Ovary (tissue), 7 donors: ENCODE measurements at regions not wholly inside any gene's neighbourhood (a gene's known extent, or its start where the extent isn't known, plus 50 kb on each side); places are given as distances from the start of the nearest gene placed in this dataset.

Experiments used
- DNase-seq, 5 donors: peaks; one replicate each; pipeline ENCODE4 v3.0.0-alpha.2; 2019 to 2020
- H3K27ac ChIP-seq, 2 donors: fragments of 200-600 bp; one replicate each; pipeline versions ENCODE4 v1.5.1 to v1.8.0; 2019 to 2022
- H3K27me3 ChIP-seq: fragments of 200-600 bp; one replicate; pipeline ENCODE4 v1.8.0; 2022
- H3K36me3 ChIP-seq: fragments of 200-600 bp; sonication (generic); one replicate; pipeline ENCODE4 v1.5.1; 2019
- H3K4me1 ChIP-seq: one replicate; pipeline ENCODE4 v1.8.1; 2013; ENCODE audit warnings: mild to moderate bottlenecking, moderate library complexity; ENCODE audit not compliant: insufficient read depth
- H3K4me3 ChIP-seq: fragments of 200-600 bp; sonication (generic); one replicate; pipeline ENCODE4 v1.5.1; 2017
- H3K9me3 ChIP-seq, 2 donors: fragments of 200-600 bp in 1 of 2; sonication (generic) in 1 of 2; one replicate each; pipeline versions ENCODE4 v1.5.1 to v1.8.1; 2013 to 2019; ENCODE audit warnings: mild to moderate bottlenecking in 1 of 2, moderate library complexity in 1 of 2
- CTCF ChIP-seq, 3 donors: fragments of 450-650 bp in 2 of 3; fragments of 200-600 bp in 1 of 3; IDR thresholded peaks; one replicate each; pipeline versions ENCODE4 v1.5.1 to v1.8.0; 2016 to 2022; ENCODE audit warnings: antibody characterized with exemption in 3 of 3, mild to moderate bottlenecking in 1 of 3
- EP300 ChIP-seq: sonication (generic); formaldehyde crosslinking; IDR thresholded peaks from one replicate; pipeline ENCODE4 v1.6.1; 2017; ENCODE audit warnings: antibody characterized with exemption
- POLR2A ChIP-seq: fragments of 450-650 bp; IDR thresholded peaks from one replicate; pipeline ENCODE4 v1.6.1; 2017; ENCODE audit warnings: antibody characterized with exemption, mild to moderate bottlenecking, moderate library complexity
- WGBS, 3 donors: extraction: QIAGEN DNeasy Blood & Tissue Kit in 1 of 3; methylation state at CpG; one replicate each; pipeline versions ENCODE4 v1.1.5 to v1.1.7; 2013 to 2017; 5-methylcytosine and 5-hydroxymethylcytosine counted together
- intact Hi-C, 4 donors: fragments of 100-400 bp; cut with DNase I; formaldehyde crosslinking; loops; one replicate each; pipeline versions ENCODE4 v1.11.0 to v1.15.1; 2022 to 2023
- donor health status: DM: no; HTN: no; CAD: no; lungs with moderate emphysema.
- donor health status: DM: no; HTN: no; CAD: no.
- donor health status: Bipolar disorder and iron deficiency.
- donor health status: DM: no; HTN: no; CAD: no.
- donor health status: DM: yes; HTN: yes; CAD: no.

GRCh38 chr15:38614621-38615020 is 50.0 kb upstream of the RASGRP1 start:
- WGBS, 3 donors = 94 to 100% (median 96%) methylated on average over 1 of the region's 1 CpG
- intact Hi-C loops = no loop called here
- no peaks in the 10 kb centered on the region for H3K36me3 ChIP-seq
- no peaks in the 10 kb centered on the region for H3K9me3 ChIP-seq
- no peak for DNase-seq
- H3K27ac ChIP-seq = no peak overlapping the region
- no peak for TF ChIP-seq EP300
- no peak for TF ChIP-seq CTCF (IDR thresholded peaks at IDR 0.05)
- no peak for TF ChIP-seq POLR2A
- no peaks in the 10 kb centered on the region for H3K27me3 ChIP-seq
- H3K4me1 ChIP-seq = no peaks in the 10 kb centered on the region
- H3K4me3 ChIP-seq = no peak overlapping the region

GRCh38 chr15:38617831-38618230 is 53.2 kb upstream of the RASGRP1 start:
- H3K9me3 ChIP-seq = no peaks in the 10 kb centered on the region
- no peak overlapping the region for H3K27ac ChIP-seq
- no peaks in the 10 kb centered on the region for H3K36me3 ChIP-seq
- no peaks in the 10 kb centered on the region for H3K27me3 ChIP-seq
- H3K4me1 ChIP-seq = no peaks in the 10 kb centered on the region
- H3K4me3 ChIP-seq = no peak overlapping the region
- intact Hi-C loops = no loop called here
- 77 to 83% (median 78%) methylated on average over 2 of the region's 2 CpGs for WGBS, 3 donors
- TF ChIP-seq POLR2A = no peak
- no peak for DNase-seq

GRCh38 chr15:38618242-38618955 is 53.8 kb upstream of the RASGRP1 start:
- no peak for DNase-seq

GRCh38 chr15:38620098-38620497 is 55.5 kb upstream of the RASGRP1 start:
- Histone ChIP-seq H3K4me3 (no peak overlapping the region), H3K27ac (no peak overlapping the region), H3K4me1 (no peaks in the 10 kb centered on the region), H3K36me3 (no peaks in the 10 kb centered on the region), H3K27me3 (no peaks in the 10 kb centered on the region), H3K9me3 (no peaks in the 10 kb centered on the region)
- no peak for DNase-seq
- TF ChIP-seq CTCF (IDR thresholded peaks at IDR 0.05) (no peak), POLR2A (no peak), EP300 (no peak)
- intact Hi-C loops = loop anchor here in 1 of 4 donors (5.0 kb wide), 1 partner anchor 48 kb away; no protein-coding TSS in a partner anchor
- 85 to 88% (median 88%) methylated on average over 2 of the region's 2 CpGs for WGBS, 3 donors

More at GRCh38 chr15:38618242-38618955, 53.8 kb upstream of the RASGRP1 start:
- no peak overlapping the region for H3K27ac ChIP-seq
- intact Hi-C loops = no loop called here
- no peak overlapping the region for H3K4me3 ChIP-seq
- H3K36me3 ChIP-seq = no peaks in the 10 kb centered on the region
- H3K4me1 ChIP-seq = no peaks in the 10 kb centered on the region
- no peak for TF ChIP-seq POLR2A
- TF ChIP-seq EP300 = no peak
- TF ChIP-seq CTCF (IDR thresholded peaks at IDR 0.05) = no peak
- no peaks in the 10 kb centered on the region for H3K27me3 ChIP-seq
- H3K9me3 ChIP-seq = no peaks in the 10 kb centered on the region
- 78 to 86% (median 86%) methylated on average over 4 of the region's 4 CpGs for WGBS, 3 donors

GRCh38 chr15:38620851-38621594 is 56.4 kb upstream of the RASGRP1 start:
- H3K4me3 ChIP-seq = no peak overlapping the region
- no peak overlapping the region for H3K27ac ChIP-seq
- 1 to 21% (median 7%) methylated on average over 3 of the region's 3 CpGs for WGBS, 3 donors
- H3K36me3 ChIP-seq = no peaks in the 10 kb centered on the region
- H3K4me1 ChIP-seq = no peaks in the 10 kb centered on the region
- H3K27me3 ChIP-seq = no peaks in the 10 kb centered on the region
- no peaks in the 10 kb centered on the region for H3K9me3 ChIP-seq
- intact Hi-C loops = loop anchor here in 1 of 4 donors (5.0 kb wide), 1 partner anchor 49 kb away; no protein-coding TSS in a partner anchor
- no peak for TF ChIP-seq POLR2A
- DNase-seq = no peak
